ENCODE measurements at regions not wholly inside any gene's neighbourhood (a gene's known extent, or its start where the extent isn't known, plus 50 kb on each side); places are given as distances from the start of the nearest gene placed in this dataset.

- WGBS, 2 experiments (ENCODE audit: extremely low coverage in 1 of 2, insufficient coverage in 1 of 2, insufficient read length in 1 of 2, insufficient replicate concordance in 2 of 2, low coverage in 1 of 2, low lambda C conversion rate in 2 of 2, missing lambda C conversion rate in 1 of 2): 5% methylated on average over 43 of the region's 49 CpGs; no CpG with 5 or more reads in 1 of the 2 experiments
- H2BK5ac ChIP-seq (ENCODE audit: low read depth, low read length): 0 out of 2 replicates have a peak overlapping the region, but pooled peaks have one; percentile 26
- H3K27ac ChIP-seq (ENCODE audit: low read depth, low read length): no peak overlapping the region
- H3K23me2 ChIP-seq (ENCODE audit: low read depth, low read length): peaks cover 7% of the 10 kb centered on the region; the same call in 1 of the 2 replicates
- H4K5ac ChIP-seq (ENCODE audit: insufficient read length, low read depth, low read length): peak overlapping the region; percentile 9
- peak overlapping the region; percentile 55 to 85 (median 74) for H3K4me3 ChIP-seq (ENCODE audit: extremely low read depth in 1 of 4, insufficient read depth in 2 of 4, low read depth in 3 of 4, low read length in 4 of 4)
- FAIRE-seq (no peak), DNase-seq (ENCODE audit: low read depth in 1 of 2, low spot score in 2 of 2) (peak; percentile 87 to 88)
- H3K56ac ChIP-seq (replicated peaks; ENCODE audit: insufficient read length, low read depth, low read length): no peak overlapping the region
- POLR2A ChIA-PET (ENCODE audit: partially characterized antibody): interaction anchor here (0.6 to 0.8 kb wide), 2 partner anchors 142 to 1375 kb away, joined by 3 to 4 read pairs; no protein-coding TSS in a partner anchor
- no peak overlapping the region for H2AK5ac ChIP-seq (ENCODE audit: low read depth, low read length)
- no peak overlapping the region for H3K4ac ChIP-seq (replicated peaks; ENCODE audit: insufficient read length, low read depth, low read length)
- no peaks in the 10 kb centered on the region for H3K36me3 ChIP-seq (ENCODE audit: control insufficient read depth in 2 of 4, insufficient read depth in 4 of 4, low read length in 3 of 4)
- no peaks in the 10 kb centered on the region for H3K9me3 ChIP-seq (ENCODE audit: insufficient read depth in 2 of 2, low read depth in 1 of 2, low read length in 1 of 2)
- H4K91ac ChIP-seq (replicated peaks; ENCODE audit: insufficient read length, low read length): no peak overlapping the region
- CTCF ChIA-PET (ENCODE audit: partially characterized antibody): interaction anchor here (1.2 to 1.5 kb wide), 2 partner anchors 141 to 150 kb away, joined by 3 read pairs; no protein-coding TSS in a partner anchor
- peak overlapping the region in 3 of 4 experiments; percentile 40 to 79 (median 60); a peak in 6 of 7 replicates for H3K9ac ChIP-seq (replicated peaks in 1 of 4; ENCODE audit: extremely low read depth in 1 of 4, low read depth in 3 of 4, low read length in 3 of 4)
- H3K79me2 ChIP-seq (ENCODE audit: control insufficient read depth in 1 of 2, insufficient read depth in 2 of 2, low read length in 2 of 2): no peaks in the 10 kb centered on the region
- H3K23ac ChIP-seq (ENCODE audit: insufficient read length): no peak overlapping the region
- no peak overlapping the region for H2BK12ac ChIP-seq (ENCODE audit: low read depth, low read length)
- H4K20me1 ChIP-seq (replicated peaks in 1 of 2; ENCODE audit: control insufficient read depth in 1 of 2, insufficient read depth in 2 of 2, low read length in 2 of 2): no peaks in the 10 kb centered on the region
- H2BK20ac ChIP-seq (ENCODE audit: low read length): no peak overlapping the region
- no peak overlapping the region for H2BK120ac ChIP-seq (replicated peaks; ENCODE audit: low read depth, low read length)
- H3K14ac ChIP-seq (ENCODE audit: insufficient read length): no peak overlapping the region
- peak overlapping the region; percentile 73; the same call in 1 of the 2 replicates for H4K8ac ChIP-seq (ENCODE audit: extremely low read depth, insufficient read depth, low read length)
- no peaks in the 10 kb centered on the region; a peak in 1 of 7 replicates for H3K27me3 ChIP-seq (replicated peaks in 1 of 4; ENCODE audit: control insufficient read depth in 3 of 4, extremely low read depth in 1 of 4, insufficient read depth in 3 of 4, low read length in 3 of 4)
- H3K79me1 ChIP-seq (ENCODE audit: low read depth, low read length): no peaks in the 10 kb centered on the region
- peak overlapping the region; percentile 72 to 97 for H3K4me2 ChIP-seq (ENCODE audit: insufficient read depth in 1 of 2, low read depth in 2 of 2, low read length in 2 of 2)
- H2AFZ ChIP-seq (ENCODE audit: low read length): peak overlapping the region; percentile 90
- peak overlapping the region; percentile 96 for H3K18ac ChIP-seq (ENCODE audit: extremely low read depth, low read length)
- H3K4me1 ChIP-seq (replicated peaks in 1 of 4; ENCODE audit: control insufficient read depth in 3 of 4, insufficient read depth in 4 of 4, low read length in 3 of 4): peaks cover 0 to 2% (median 1%) of the 10 kb centered on the region in 4 experiments; a peak in 2 of 7 replicates
- H2BK15ac ChIP-seq (ENCODE audit: low read length): no peak overlapping the region
- TF ChIP-seq SAP30 (IDR thresholded peaks at IDR 0.05; ENCODE audit: insufficient read depth, insufficient replicate concordance, low read length): no peak
- TF ChIP-seq RBBP5 (IDR thresholded peaks at IDR 0.05; ENCODE audit: borderline replicate concordance, low read depth, low read length): 0 out of 2 replicates have a peak, but pooled peaks have one; percentile 50
- TF ChIP-seq YY1 (IDR thresholded peaks at IDR 0.05; ENCODE audit: low read depth, low read length): peak; percentile 75; the same call in 1 of the 2 replicates
- TF ChIP-seq TCF12 (IDR thresholded peaks at IDR 0.05; ENCODE audit: low read depth, low read length): 0 out of 2 replicates have a peak, but pooled peaks have one; percentile 37
- 0 out of 2 replicates have a peak, but pooled peaks have one; percentile 26 for TF ChIP-seq POLR2AphosphoS5 (IDR thresholded peaks at IDR 0.05; ENCODE audit: low read depth, low read length)
- no peak for TF ChIP-seq GTF2F1 (IDR thresholded peaks at IDR 0.05; ENCODE audit: borderline replicate concordance, low read depth, low read length)
- TF ChIP-seq TBP (IDR thresholded peaks at IDR 0.05; ENCODE audit: low read depth, low read length): peak; percentile 85
- TF ChIP-seq RXRA (IDR thresholded peaks at IDR 0.05; ENCODE audit: insufficient read depth, low read depth, low read length): no peak
- TF ChIP-seq SP2 (IDR thresholded peaks at IDR 0.05; ENCODE audit: low read length): no peak
- TF ChIP-seq TEAD4 (IDR thresholded peaks at IDR 0.05; ENCODE audit: low read depth, low read length): peak; percentile 58
- TF ChIP-seq EGR1 (IDR thresholded peaks at IDR 0.05; ENCODE audit: borderline replicate concordance, low read depth, low read length): peak; percentile 91; the same call in 1 of the 2 replicates
- TF ChIP-seq MAX (IDR thresholded peaks at IDR 0.05): peak; percentile 25; the same call in 1 of the 2 replicates
Measured at GRCh38 chr9:14993061-14993800, 83.0 kb upstream of the FREM1 start.
